ENCODE measurements at regions not wholly inside any gene's neighbourhood (a gene's known extent, or its start where the extent isn't known, plus 50 kb on each side); places are given as distances from the start of the nearest gene placed in this dataset.

DNA sequence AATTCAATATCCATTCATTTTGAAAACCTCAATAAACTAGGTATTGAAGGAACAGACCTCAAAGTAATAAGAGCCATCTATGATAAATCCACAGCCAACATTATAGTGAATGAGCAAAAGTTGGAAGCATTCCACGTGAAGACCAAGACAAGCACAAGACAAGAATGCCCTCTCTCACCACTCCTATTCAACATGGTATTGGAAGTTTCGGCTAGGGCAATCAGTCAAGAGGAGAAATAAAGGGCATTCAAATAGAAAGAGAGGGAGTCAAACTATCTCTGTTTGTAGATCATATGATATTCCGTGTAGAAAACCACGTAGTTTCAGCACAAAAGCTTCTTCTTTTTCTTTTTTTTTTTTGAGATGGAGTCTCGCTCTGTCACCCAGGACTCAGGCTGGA lies 550.3 kb downstream of the FSCB start:
- DNase-seq: no peak

GRCh38 chr14:43949400-43949799 lies 557.7 kb downstream of the FSCB start:
- DNase-seq: no peak

DNA sequence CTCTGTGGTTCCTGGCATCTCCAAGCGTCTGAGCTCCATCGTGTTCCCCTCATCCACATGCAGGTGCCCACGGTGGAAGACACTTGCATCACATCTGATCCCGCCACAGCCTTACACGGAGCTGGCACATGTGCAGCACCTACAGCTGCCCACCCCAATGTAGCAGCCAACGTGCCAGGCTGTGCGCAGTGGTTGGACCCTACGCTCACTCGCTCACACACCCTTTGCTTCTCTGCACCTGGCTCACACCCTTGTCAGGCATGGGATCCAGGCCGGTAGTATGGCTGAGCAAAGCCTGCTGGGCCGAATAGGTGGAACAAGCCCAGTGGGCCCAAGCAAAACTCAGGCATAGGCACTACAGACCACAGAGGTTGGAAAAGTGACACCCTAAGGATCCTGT lies 567.2 kb downstream of the FSCB start:
- DNase-seq: no peak

- no peak for DNase-seq
These were observed 568.3 kb downstream of the FSCB start for GRCh38 chr14:43938588-43939281.

GRCh38 chr14:43937001-43937400 lies 570.1 kb downstream of the FSCB start:
- DNase-seq: no peak

DNA sequence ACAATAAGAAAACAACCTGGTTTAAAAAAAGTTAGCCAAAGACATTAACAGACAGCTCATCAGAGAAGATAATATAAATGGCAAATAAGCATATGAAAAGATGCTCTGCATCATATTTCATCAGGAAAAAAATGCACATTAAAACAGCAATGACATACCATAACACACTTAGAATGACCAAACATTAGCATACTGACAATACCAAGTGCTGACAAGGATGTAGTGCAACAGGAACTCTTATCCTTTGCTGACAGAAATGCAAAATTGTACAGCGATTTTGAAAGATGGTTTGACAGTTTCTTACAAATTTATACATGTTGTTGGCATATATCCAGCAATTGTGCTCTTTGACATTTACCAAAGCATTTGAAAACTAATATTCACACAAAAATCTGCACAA lies 573.0 kb downstream of the FSCB start:
- DNase-seq: no peak

DNA sequence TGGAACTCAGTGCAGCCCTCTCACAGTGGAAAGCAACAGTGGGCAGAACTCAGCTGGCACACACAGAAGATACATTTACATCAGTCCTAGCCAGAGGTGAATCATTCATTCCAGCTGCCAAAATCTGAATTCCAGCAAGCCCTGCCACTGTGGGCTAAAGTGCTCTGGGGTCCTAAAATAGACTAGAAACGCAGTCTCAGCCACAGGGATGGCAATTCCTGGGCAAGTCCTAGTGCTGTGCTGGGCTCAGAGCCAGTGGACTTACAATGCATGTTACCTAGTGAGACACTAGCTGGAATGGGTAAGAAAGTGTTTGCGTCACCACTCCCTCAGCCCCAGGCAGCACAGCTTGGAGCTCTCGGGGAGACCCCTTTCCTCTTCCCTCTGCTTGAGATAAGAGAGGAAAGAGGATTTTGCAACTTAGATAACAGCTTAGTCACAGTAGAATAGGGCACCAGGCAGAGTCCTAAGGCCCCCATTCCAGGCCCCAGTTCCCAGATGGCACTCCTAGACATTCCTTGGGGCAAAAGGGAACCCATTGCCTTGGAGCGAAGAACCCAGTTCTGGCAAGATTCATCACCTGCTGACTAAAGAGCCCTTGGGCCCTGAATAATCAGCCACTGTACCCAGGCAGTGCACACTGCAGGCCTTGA lies 592.9 kb downstream of the FSCB start:
- no peak for DNase-seq

- no peak for DNase-seq
These were observed 603.9 kb downstream of the FSCB start for GRCh38 chr14:43903209-43903608.

GRCh38 chr14:43901911-43902673 lies 605.0 kb downstream of the FSCB start:
- DNase-seq: no peak

DNA sequence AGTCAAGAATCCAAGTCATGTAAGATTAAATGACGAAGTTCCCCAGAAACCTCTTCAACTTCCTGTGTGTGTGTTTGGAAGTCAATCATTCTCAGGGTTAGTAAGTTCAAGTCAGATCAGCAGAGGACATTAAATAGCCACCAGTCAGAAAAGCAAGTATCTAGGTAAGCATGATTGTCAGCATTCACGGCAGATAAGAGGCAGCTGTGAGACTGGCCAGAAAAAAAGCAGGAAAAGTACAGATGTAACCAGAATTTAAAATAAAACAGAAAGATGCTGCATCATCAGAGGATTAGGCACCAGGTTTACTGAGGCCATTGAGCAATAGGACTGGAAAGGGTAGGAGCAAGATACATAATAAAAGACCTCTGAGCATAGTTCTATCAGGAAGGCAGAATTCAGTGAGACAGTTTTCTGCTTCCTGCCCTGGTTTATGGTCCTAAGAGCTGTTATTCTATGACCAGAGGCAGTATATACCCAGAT lies 606.9 kb downstream of the FSCB start:
- DNase-seq: no peak

DNA sequence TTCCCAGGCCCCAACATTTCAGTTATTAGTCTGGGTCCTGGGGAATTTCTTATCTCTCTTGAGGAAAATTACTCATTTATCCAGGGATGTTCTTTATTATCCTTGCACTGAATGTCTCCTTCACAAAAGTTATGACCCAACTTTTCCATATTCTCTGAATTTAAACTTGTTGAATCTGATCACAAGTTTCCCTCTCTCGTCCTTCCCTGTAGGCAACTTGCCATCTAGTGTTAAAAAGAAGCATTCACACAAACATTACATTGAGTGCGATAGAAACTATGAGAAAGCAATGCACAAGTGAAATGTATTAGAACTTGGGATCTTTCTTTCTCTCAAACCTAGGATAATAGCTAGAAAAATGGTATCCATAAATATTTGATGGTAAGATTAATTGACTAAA lies 608.4 kb downstream of the FSCB start:
- DNase-seq: no peak

GRCh38 chr14:43896044-43896443 lies 611.0 kb downstream of the FSCB start:
- DNase-seq: no peak

GRCh38 chr14:43894534-43894933 lies 612.5 kb downstream of the FSCB start:
- DNase-seq: no peak

DNA sequence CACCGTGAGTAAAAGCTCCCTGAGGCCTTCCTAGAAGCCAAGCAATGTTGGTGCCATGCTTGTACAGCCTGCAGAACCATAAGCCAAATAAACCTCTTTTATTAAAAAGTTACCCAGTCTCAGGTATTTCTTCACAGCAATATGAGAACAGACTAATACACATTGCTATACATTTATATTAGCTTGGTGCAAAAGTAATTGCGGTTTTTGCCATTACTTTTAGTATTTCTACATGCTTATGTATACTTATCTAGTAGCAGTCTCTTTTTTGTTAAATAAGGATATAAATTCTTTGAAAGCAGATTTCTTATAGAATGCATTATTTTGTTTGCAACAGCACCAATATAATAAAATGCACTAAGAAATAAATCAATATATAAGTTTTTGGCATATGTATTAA lies 619.6 kb downstream of the FSCB start:
- no peak for DNase-seq

DNA sequence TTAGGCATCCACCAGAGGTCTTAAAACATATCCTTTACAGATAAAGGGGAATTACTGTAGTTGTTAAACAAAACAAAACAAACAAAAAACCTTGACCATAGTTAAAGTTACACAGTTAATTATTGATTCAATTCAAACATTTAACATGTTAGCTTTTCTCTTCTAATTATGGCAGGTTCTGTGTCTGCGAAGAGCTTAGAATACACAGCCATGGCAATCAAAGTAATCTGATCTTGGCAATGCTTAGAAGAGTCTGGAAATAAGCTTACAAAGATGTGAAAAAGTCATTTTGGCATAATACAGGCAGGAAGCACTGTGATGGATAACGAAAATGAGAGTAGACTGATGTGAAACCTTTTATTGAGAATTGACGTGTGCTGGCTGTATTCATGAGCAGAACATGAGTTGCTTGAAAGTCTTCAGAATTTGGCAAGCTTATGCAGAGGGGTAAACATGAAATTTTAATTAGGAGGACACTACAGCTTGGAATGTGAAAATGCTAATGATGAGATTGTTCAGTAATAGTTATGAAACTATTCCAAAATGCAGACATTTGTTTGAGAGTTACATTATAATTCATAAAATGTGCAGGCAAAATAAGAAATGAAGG lies 629.6 kb downstream of the FSCB start:
- DNase-seq: no peak

- no peak for DNase-seq
These were observed 634.1 kb downstream of the FSCB start for GRCh38 chr14:43872752-43873655.

GRCh38 chr14:43872222-43872621 lies 634.9 kb downstream of the FSCB start:
- DNase-seq: no peak

GRCh38 chr14:43858981-43859380 lies 648.1 kb downstream of the FSCB start:
- DNase-seq: no peak

DNA sequence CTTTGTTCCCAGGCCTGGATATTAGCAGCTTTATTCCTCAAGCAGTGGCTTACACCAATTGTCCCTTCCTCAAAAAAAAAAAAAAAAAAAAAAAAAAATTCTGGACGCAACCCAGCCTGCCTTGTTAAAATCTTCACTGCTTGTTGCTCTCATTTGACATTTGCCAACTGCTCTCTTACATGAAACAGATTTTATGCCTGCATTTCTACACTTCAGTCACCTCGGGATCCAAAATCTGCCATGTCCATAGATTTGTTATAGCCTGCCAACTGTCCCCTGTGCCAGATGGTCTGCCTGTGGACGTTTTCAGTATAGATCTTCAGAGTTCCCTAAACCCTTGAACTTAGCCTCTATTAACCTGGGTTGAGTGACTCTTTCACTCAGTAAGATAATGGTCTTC lies 651.5 kb downstream of the FSCB start:
- no peak for DNase-seq

DNA sequence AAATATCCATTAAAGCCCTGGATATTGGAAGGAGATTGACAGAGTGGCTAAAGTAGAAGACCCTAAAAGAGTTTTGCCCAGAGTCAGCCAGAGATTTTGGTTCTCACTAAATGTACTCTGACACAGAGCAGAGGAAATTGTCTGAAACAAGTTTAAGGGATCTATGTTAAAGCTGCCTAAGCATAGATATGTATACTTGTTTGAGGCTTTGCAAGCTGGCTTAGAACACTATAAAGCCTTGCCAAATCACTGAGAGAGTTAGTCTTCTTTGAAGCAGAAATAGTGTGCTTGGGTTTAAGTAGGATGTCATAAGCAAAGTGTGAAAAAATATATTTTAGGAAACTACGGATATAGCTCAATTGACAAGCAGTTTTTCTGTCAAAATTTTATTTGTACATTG lies 653.5 kb downstream of the FSCB start:
- DNase-seq: no peak

DNA sequence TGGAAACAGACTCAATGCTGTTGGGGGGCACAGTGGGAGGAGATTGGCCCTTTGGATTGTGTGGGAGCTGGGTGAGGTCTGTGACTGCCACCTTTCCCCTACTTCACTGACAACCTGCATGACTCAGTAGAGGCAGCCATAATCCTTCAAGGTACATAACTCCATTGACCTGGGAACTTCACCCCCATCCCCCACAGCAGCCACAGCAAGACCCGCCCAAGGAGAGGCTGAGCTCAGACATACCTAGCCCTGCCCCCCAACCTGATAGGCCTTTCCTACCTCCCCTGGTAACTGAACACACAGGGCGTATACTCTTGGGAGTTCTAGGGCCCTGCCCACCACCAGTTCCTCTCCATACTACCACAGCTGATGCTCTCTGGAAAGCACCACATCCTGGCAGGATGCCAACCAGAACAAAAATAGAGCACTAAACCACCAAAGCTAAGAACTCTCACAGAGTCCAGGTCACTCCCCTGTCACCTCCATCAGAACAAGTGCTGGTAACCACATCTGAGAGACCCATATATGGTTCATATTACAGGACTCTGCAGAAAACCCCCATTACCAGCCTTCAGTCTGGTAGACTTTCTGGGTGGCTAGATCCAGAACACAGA lies 703.9 kb downstream of the FSCB start:
- DNase-seq: no peak

DNA sequence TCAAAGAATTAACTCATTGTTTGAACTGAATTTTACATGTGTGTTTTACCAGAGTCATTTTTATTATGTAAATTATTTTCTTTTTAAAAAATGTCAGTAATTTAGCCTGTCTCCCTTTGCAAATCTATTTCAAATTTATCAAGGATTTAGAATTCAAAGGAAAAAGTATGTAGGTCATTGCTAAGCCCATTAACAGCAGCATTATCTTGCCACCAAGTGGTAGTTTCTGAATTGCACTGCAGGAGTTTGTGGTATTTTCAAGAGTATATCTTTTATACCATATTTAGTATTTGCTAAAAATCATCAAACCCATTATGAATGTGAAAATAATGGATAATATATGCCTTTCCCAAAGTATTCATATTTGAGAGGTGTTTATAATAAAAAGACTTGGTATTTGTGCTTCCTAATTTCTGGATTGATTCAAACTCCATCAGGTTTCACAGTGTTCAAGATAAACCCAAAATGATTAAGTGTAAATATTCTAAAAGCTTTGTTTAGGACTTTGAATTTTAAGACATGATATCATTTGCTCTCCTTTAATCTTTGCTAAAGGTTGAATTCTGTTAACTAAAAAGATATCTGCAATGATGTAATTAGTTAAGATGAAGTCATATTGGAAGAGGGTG lies 711.4 kb downstream of the FSCB start:
- no peak for DNase-seq

Data from CD4-positive, alpha-beta T cell treated with Interferon gamma for 1 hour (primary cell).